Tibial nerve (tissue), 4 donors: ENCODE measurements at regions not wholly inside any gene's neighbourhood (a gene's known extent, or its start where the extent isn't known, plus 50 kb on each side); places are given as distances from the start of the nearest gene placed in this dataset.

Experiments
- EP300 ChIP-seq, 2 donors: sonication (generic); formaldehyde crosslinking; IDR thresholded peaks; one replicate each; pipeline ENCODE4 v1.6.1; 2017; ENCODE audit warnings: antibody characterized with exemption in 2 of 2, mild to moderate bottlenecking in 1 of 2
- TF ChIP-seq, protein P1 (sequence below), 5 experiments: fragments of 200-600 bp in 3 of 5; fragments of 450-650 bp in 2 of 5; sonication (generic) in 3 of 5; IDR thresholded peaks; one replicate each; pipeline ENCODE4 v1.5.1; 2016 to 2019; ENCODE audit warnings: antibody characterized with exemption in 5 of 5, mild to moderate bottlenecking in 3 of 5, moderate library complexity in 2 of 5

DNA sequence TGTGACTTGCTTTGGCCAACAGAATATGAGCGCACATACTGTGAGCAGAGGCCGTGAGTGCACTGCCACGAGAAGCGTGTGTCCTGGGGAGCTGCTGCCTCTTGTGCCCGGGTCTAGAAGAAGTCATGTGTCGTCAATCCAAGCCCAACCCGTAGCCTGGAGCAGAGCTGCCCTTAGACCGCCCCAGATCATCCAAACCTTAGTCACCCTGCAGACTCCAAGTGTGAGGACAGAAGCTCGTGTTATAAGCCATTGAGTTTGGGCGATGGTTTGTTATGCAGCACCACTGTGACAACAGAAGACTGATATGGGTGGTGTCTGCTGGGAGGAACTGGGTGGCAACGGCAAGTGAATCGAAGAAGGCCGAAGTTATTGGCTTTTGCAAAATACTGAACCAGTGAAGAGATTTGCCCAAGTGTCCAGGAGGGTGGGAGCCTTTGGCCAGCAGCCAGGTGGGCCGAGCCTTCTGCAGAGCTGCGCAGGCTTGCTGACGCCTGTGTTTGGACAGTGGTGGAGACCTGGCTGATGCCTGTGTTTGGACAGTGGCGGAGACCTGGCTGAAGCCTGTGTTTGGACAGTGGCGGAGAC is 101.3 kb upstream of the SULF2 start:
- TF ChIP-seq, protein P1, sequence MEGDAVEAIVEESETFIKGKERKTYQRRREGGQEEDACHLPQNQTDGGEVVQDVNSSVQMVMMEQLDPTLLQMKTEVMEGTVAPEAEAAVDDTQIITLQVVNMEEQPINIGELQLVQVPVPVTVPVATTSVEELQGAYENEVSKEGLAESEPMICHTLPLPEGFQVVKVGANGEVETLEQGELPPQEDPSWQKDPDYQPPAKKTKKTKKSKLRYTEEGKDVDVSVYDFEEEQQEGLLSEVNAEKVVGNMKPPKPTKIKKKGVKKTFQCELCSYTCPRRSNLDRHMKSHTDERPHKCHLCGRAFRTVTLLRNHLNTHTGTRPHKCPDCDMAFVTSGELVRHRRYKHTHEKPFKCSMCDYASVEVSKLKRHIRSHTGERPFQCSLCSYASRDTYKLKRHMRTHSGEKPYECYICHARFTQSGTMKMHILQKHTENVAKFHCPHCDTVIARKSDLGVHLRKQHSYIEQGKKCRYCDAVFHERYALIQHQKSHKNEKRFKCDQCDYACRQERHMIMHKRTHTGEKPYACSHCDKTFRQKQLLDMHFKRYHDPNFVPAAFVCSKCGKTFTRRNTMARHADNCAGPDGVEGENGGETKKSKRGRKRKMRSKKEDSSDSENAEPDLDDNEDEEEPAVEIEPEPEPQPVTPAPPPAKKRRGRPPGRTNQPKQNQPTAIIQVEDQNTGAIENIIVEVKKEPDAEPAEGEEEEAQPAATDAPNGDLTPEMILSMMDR (IDR thresholded peaks at IDR 0.05), result no peak
- no peak for TF ChIP-seq EP300 (IDR thresholded peaks at IDR 0.05)
